ENCODE measurements at regions not wholly inside any gene's neighbourhood (a gene's known extent, or its start where the extent isn't known, plus 50 kb on each side); places are given as distances from the start of the nearest gene placed in this dataset.

DNA sequence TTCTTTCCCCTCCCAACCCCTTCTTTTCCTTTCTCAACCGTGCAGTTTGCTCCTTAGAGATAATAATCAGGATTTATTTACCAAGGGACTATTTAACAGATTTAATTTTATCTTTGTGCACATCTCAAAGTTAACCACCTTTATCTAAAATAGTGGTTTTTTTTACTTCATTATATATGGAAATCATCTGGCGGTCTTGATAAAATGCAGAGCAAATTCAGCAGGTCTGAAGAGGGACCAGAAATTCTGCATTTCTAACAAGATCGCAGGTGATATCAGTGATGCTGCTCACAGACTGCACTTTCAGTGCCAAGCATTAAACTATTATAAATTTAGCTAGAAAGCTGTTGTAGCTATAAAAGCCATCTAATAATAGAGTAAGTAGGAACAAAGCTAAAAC, 83.4 kb upstream of the NEGR1 start:
- TF ChIP-seq, protein P1, sequence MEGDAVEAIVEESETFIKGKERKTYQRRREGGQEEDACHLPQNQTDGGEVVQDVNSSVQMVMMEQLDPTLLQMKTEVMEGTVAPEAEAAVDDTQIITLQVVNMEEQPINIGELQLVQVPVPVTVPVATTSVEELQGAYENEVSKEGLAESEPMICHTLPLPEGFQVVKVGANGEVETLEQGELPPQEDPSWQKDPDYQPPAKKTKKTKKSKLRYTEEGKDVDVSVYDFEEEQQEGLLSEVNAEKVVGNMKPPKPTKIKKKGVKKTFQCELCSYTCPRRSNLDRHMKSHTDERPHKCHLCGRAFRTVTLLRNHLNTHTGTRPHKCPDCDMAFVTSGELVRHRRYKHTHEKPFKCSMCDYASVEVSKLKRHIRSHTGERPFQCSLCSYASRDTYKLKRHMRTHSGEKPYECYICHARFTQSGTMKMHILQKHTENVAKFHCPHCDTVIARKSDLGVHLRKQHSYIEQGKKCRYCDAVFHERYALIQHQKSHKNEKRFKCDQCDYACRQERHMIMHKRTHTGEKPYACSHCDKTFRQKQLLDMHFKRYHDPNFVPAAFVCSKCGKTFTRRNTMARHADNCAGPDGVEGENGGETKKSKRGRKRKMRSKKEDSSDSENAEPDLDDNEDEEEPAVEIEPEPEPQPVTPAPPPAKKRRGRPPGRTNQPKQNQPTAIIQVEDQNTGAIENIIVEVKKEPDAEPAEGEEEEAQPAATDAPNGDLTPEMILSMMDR (IDR thresholded peaks at IDR 0.05; ENCODE audit: borderline replicate concordance, extremely low read depth, low read length, poor library complexity, severe bottlenecking), result no peak
- TF ChIP-seq EZH2 (IDR thresholded peaks at IDR 0.05; ENCODE audit: borderline replicate concordance, low read depth, low read length, severe bottlenecking), result no peak
